NCI-H1048 (cell line): ENCODE measurements at regions not wholly inside any gene's neighbourhood (a gene's known extent, or its start where the extent isn't known, plus 50 kb on each side); places are given as distances from the start of the nearest gene placed in this dataset.
"Not testable (repeated sequence)": the region's sequence is repeated elsewhere in the genome, so short reads cannot be mapped to it uniquely, and the experiment has no call there.

Source experiments
- DNase-seq: peaks from one replicate; lab custom pipeline; 2025; lab: John Stamatoyannopoulos, UW

DNA sequence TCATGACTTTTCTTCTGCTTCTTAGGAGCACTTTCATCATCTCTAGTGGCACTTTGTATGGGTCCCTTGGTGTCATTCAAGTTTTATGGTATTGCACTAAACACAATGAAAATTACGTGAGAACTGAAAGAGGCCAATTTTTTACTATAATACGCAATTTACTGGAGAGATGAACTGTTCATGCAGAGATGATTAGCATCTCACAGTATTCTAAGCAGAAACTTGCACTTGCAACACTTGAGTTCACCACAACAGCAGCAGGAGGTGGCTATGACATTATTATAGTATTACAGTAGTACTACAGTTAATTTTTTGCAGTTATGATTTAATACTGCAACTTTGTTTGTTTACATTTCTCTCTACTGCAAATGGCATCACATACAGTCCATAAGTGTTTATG lies 793.1 kb upstream of the CRIM1 start:
- DNase-seq, result no peak

DNA sequence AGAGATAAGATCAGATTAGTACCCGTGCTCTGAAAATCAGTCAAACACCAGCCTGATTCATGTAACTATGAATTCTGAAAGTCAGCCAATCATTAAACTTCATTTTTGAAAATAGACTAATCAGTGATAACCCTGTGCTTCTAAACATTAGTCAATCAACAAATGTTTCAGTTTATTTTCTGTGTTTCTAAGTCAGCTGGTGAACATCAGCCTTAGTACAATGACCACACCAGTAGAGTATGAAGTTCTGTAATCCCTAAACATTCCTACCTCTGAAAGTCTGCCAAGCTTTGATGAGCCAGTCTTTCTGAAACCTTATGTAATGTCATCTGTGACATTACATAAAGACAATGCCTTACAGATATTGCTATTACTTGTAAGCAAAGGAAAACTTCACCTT lies 807.4 kb upstream of the CRIM1 start:
- no peak for DNase-seq

DNA sequence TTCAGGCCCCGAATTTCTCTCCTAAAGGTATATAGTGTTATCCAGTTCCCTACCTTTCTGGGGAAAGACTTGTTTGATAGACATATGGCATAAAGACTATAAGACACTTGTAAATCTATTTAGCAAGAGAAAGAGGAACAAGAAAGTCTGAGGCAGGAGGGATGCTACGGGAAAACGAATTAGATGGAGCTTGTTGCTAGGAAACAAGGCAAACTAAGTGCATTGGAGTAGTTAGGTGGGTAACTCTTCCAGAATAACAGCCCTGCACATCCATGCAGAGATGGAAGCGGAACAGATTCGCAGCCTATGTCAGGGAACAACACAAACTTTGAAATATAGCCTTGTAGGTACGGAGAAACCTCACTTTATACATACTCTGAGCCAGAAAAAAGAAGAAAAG lies 810.3 kb upstream of the CRIM1 start:
- no peak for DNase-seq

DNA sequence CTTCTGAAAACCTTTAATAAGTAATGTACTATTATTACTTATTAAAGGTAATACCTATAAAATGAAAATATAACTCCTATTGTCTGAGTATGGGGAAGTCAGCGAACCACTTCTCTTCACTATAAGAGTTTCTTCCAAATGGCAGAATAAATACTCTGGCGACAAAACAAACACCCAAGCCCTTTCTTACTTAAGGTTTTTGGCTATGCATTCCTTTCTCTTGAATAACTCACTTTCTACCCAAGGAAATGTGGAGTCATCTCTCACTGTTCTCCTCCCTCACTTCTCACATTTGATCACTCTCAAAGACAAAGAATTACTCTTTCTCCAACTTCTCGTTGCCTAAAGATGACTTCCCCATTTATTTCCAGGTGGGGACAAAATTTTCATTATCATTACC lies 816.8 kb upstream of the CRIM1 start:
- no peak for DNase-seq

DNA sequence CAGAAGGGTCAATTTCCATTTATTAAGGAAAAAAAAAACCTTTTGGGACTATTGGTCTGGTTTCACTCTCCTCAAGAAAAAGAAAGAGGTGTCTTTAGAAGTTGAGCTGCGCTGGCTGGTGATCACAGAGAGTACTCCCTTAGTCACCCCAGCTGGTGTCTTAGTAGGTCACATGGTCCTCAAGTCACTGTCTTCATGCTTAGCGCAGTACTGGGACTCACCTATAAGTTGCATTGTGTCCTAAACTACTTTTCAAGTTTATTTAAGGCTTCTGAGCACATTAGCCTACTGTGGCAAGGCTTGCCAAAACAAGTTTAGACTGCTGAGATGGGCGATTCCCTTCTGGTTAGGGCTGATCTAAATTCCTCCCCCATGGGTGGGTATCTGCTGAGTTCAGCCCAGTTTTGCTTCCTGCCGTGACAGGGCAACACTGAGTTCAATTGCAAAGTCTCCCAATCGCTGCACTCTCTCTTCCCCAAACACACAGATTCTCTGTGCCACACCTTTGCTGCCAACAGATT lies 824.9 kb upstream of the CRIM1 start:
- no peak for DNase-seq

DNA sequence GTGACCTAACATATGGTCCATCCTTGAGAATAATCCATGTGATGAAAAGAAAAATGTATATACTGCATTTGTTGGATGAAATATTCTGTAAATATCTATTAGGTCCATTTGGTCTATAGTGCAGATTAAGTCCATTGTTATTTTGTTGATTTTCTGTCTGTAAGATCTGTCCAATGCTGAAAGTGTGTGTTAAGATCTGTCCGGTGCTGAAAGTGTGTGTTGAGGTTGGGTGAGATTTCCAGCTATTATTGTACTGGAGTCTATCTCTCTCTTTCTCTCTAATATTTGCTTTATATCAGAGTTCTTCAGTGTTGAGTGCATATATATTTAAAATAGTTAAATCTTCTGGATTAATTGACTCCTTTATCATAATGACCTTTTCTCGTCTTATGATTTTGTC lies 828.8 kb upstream of the CRIM1 start:
- no peak for DNase-seq

DNA sequence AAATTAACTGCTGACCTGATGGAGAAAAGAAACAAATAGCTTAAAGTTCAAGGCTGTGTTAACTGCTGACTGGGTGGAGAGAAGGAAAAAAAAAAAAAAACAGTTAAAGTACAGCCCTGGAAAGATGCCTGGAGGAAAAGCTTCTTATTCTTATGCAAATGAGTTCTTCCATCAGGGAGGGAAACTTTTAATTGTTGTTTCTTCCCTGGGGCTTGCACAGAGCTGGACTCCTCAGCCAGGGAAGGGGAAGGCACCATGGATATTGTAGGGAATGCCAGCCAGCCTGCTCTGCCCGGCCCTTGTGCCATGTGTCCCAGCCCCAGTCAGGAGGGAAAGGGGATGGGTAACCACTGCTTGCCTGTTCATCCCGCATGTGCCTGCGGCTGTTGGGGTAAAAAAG lies 833.1 kb upstream of the CRIM1 start:
- DNase-seq, result no peak

DNA sequence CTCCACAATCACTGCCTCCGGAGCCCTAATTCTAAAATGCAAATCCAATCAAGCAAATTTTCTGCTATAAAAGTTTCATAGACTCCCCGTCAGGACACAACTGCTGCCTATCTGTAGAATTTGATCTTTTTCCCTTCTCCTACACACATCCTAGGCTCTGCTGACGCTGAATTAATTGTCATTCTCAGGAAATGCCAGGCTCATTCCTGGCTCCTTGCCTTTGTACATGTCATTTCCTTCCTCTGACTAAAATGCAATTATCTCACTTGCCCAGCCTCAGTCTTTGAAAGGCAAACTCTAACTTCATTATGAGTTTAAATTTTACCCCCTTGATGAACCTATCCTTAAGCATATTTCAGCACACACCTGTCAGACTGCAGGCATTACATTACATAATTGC lies 844.9 kb upstream of the CRIM1 start:
- DNase-seq, result no peak

DNA sequence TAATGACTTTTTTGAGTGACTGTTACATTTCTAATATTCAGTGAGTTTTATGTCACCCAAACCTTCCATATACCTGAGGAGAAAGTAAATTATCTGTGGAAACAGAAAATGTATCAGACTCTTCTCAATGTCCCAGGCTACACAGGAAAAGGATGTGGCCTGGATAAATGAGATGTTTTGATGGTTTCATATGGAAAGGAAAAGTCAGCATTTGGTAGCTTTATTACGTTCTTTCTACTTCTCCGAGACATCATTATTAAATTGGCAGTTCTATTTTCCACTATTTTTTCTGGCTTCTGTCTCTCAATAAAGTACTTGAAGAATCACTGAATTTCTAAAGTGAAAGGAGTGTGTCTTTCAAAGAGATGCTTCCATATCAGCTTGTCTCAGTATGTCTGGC lies 847.0 kb upstream of the CRIM1 start:
- no peak for DNase-seq

DNA sequence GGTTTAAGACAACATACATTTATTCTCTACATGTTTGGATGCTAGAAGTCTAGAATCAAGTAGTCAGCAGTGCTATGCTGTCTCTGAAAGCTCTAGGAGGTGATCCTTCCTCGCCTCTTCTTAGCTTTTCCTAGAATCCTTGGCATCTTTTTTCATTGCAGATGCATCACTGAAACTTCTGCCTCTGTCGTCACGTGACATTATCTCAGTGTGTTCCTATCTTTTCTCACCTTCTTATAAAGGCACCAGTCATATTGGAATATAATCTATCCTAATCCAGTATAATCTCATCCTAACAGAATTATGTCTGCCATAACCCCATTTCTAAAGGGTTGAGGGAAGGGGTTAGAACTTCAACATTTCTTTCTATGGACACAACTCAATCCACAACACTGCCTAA lies 851.2 kb upstream of the CRIM1 start:
- no peak for DNase-seq

DNA sequence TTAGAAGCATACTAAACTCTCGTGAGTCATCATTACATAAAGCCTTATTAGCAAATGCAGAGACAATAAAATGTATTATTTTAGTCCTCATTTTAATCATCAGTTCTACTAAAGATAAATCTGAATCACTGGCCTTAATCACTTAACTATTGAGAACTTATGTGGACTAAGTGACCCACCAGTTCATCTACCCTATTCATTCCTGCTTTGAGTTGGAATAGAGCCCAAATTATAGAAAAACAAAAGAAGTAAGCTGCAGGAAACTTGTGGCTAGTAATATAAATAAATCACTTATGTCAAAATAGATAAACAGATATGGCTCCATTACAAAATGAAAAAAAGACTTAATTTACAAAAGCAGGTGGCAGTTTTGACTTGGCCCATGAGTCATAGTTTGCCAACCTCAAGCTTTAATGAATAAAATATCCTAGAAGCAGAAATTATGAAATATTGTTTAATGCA lies 851.8 kb upstream of the CRIM1 start:
- DNase-seq, result no peak

DNA sequence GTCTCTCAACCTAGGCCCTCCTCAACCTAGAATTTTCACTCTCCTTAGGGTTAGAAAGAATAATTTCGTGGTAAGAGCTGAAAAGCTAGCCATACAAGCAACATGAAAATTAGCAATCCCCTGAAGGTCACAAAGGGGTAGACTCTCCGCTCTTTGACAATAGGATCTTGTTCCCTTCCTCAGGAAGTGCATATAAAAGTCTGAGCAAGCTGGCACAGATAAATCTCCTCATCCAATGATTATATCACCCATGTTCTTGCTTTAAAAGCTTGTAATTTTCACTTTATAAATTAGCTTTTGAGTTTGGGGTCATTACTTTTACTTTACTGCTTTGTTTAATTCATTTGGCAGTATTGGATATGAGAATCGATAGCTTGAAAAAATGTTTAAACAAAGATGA lies 852.3 kb upstream of the CRIM1 start:
- DNase-seq, result no peak

DNA sequence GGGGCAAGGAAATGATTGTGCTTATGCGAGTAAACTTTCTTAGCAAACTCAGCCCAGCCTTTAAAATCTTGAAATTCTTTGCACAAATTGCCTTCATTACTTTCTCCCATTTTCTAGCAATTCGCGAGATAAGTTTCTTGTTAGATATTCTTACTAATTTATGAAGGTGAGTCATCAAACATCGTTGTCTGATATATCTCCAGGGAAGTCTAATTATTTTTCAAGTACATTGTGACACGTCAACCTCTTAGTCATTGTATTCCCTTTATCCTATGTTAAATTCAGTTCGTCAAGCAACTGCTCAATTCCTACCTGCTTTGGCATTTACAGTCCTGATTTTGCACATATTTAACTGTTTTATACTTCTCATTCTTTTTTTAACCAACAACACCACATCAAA lies 854.5 kb upstream of the CRIM1 start:
- DNase-seq, result no peak

DNA sequence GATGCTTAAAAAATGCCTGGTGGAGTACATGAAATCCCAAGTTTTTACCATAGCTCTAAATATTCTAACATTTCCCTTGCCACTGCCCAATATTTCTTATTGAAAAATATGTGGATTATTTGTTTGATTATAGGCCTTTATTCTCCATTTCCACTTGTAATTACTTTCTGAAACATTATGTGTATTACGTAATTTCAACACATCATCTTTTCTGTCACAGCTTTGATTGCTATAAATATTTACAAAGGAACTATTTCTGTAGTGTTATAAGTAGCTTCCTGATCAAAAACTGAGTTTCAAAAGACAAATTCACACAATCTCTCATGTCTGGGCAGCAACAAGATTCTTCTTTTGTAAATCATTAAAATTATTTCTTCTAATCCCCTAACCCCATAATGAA lies 859.6 kb upstream of the CRIM1 start:
- no peak for DNase-seq

DNA sequence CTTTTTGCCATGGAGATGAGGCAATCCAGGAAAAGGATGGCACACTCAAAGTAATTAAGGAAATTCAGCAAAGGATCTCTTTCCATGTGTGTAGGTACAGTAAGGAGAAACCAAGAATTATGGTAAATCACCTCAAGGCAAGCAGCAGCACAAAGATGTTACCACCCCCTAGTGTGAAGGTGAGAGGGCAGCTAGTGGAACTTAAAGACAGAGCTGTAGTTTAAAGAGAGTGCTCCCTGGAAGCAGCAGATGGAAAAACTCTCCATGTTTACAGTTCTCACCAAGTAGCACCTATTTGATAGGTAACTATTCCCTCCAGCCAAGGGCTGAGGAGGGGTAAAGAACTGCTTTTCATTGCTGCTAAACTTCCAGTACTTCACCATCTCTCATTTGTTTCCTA lies 860.4 kb upstream of the CRIM1 start:
- DNase-seq, result no peak

DNA sequence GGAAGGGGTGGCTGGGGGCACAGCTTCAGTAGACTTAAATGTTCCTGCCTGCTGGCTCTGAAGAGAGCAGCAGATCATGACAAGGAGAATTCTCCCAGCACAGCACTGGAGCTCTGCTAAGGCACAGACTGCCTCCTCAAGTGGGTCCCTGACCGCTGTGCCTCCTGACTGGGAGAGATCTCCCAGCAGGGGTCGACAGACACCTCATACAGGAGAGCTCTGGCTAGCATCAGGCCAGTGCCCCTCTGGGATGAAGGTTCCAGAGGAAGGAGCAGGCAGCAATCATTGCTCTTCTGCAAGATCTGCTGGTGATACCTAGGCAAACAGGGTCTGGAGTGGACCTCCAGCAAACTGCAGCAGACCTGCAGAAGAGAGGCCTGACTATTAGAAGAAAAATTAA lies 877.5 kb upstream of the CRIM1 start:
- DNase-seq, result not testable (repeated sequence)

DNA sequence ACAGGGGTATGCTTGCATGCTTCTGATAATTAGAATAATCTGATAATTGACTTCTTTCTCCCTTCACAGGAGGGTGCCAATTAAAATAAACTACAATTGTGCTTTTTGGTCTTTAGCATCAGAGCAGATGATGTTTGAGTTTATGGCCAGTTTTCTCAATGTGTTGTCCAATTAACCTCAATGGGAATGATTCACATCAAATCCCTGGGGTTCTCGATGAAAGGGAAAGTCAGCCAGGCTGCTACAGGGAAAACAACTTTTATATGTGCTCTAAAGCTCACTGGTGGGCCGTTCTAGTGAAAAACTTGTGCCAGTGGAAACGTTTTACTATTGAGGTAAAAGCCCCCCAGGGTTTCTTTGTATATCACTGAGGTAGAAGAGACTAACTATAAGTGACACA lies 887.3 kb upstream of the CRIM1 start:
- no peak for DNase-seq

DNA sequence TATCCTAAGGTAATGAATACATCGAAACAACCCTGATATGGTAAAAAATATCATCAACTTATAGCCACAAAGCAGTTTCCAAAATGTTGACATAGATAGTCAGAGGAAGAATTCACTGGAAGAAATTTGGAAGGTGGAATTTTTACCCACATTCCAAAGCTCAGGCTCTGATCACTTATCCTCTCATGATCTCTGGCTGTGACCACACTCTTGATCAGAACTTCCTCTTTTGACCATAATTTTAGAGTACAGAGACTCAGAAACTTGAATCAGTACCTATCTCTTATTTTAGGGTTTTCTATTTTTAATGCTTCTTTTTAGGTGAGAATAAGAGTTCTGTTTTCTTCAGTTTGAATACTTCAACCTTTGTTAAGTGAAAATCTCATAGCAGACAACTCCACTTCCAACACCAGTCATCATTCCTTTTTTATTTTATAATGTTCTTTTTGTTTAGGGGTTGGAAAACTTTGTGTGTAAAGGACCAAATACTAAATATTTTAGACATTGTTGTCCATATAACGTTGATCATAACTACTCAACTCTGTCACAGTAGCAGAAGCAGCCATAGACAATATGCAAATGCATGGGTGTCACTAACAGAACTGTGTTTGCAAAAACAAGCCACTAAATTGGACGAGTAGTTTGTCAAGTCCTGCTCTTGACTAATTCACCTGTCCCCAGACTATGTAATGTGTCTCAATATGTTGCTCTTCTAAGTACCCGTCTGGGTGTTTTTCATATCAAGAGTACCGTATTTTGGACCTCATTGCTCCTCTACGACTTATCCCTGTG lies 891.6 kb upstream of the CRIM1 start:
- DNase-seq, result no peak

DNA sequence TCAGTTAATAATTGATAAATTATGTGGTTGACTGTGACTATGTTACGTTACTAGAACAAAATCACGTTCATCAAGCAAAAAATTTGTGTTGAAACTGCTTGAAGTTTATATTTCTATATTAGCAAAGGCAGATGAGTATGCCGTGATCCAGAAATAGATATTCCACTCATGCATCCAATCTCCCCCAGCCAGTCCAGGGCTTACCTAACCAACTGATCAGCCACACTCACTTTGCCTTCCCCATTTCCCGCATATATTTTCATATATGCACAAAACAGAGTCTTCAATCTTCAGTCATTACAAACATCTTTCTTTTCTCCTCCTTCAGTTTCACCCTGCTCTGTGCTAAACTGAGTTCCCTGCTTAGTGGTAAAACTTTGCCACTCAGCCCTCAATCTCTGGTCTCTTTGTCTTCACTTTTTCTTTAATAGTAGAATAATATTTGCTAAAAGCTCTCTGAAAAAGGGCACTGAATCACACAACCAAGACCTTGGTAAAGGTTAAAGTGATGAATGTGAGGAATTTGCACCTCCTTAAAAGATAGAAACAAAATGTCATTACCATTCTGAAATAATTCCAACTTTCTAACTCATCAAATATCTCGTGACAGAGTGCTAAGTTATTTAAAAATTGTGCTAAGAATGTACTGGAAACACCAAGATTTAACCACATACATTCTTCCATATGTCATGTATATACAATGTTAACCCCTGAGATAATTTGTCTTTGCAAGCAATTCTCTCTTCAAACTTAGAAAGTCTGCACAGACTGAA lies 893.2 kb upstream of the CRIM1 start:
- DNase-seq, result no peak

DNA sequence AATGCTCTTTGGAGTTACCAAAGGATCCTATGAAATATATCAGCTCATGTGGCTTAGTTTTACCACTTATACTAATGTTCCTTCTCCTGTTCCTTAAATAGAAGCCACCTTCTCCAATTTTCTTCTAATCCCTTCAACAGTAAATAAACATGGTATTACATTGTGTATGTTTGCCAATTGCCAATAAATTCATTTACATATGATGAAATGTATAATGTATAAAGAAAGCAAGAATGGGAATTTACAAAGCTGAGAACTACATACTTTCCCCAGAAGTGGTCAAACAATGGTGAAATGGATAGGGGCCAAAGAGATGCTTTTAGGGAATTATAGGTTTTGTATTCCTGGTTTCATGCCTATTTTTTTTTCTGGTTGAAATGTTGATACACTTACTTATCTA lies 894.2 kb upstream of the CRIM1 start:
- no peak for DNase-seq

DNA sequence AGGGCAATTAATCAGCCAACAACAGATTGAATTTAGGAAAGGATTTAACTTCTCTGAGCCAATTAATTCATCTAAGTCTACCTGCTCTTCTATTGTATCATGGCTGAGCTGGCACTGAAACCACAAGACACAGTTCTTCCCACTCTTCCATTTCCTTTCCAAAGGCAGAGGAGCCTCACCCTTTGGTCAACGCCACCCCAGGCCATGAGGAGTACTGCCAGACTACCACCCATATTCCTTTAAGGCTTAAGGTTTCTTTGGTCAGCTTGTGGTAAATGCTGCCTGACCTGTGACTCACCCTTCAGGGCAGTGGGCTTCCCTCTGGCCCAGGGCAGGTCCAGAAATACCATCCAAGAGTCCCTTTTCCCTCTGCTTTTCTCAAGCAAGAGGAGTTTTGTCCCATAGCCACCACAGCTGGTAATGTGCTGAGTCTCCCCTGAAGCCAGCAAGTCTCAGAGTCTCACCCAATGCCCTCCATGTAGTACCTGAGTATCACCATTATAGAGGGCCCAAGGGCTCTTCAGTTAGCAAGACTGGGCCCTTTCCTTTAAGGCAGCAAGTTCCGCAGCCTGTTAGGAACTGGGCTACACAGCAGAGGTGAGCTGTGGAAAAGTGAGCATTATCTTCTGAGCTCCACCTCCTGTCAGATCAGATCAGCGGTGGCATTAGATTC lies 900.5 kb upstream of the CRIM1 start:
- DNase-seq, result no peak

DNA sequence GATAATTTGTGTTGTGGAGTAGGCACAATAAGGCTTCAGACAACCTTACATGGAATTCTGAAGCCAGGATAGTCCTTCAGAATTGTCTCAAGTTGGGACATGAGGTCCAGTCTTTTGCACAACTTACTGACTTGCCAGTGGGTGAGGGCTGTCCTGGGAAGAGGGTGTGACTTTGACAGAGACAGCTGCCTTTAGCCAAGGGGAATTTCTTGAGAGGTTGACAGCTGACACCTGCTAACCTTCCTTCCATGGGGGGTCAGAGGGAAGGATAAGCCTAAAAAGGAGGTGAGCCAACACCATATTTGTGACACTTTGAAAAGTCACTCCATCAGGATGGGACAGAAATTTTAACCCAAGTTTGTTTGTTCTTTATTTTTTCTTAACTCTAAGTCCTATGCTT lies 907.8 kb upstream of the CRIM1 start:
- no peak for DNase-seq

DNA sequence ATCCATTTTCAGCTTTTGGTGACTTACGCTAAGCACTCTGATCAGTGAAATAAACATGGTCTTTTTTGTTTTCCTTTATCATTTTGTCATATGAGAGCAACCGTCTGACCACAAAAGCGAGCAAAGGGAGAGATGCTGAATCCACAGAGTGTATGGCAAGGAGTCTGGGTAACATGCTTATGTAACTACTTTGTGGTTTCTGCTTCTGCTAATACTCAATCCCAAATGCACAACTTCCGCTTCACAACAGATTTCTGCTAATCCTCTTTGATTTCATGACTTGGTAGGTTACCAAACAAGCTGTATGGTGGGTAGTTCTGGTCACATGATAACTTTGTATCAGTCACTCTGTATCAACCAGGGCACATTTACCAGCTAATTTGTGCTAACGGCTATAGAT lies 908.4 kb upstream of the CRIM1 start:
- DNase-seq, result no peak
